ENCODE measurements at regions not wholly inside any gene's neighbourhood (a gene's known extent, or its start where the extent isn't known, plus 50 kb on each side); places are given as distances from the start of the nearest gene placed in this dataset.

GRCh38 chr3:6739288-6739687, 121.6 kb upstream of the GRM7 start:
- TF ChIP-seq CTCF (IDR thresholded peaks at IDR 0.05; ENCODE audit: poor library complexity, severe bottlenecking): no peak
- no peak for TF ChIP-seq POLR2AphosphoS5 (IDR thresholded peaks at IDR 0.05)
- TF ChIP-seq EZH2 (IDR thresholded peaks at IDR 0.05; ENCODE audit: borderline replicate concordance, insufficient read depth, low read length, poor library complexity, severe bottlenecking): no peak
- no peak for TF ChIP-seq EP300 (conservative IDR thresholded peaks at IDR 0.05; ENCODE audit: poor library complexity, severe bottlenecking)
